Activated naive CD4-positive, alpha-beta T cell treated with anti-CD3 and anti-CD28 coated beads, Interleukin-2, amount 50 U/mL, for 72 hours (primary cell): ENCODE measurements at regions not wholly inside any gene's neighbourhood (a gene's known extent, or its start where the extent isn't known, plus 50 kb on each side); places are given as distances from the start of the nearest gene placed in this dataset.
A peak's percentile ranks its signal among the peaks of the same experiment; 100 is the strongest.

ENCODE experiments used
- ATAC-seq, 2 donors: fragments of 150-1000 bp; cut with Tn5 transposase; 2 replicates each; pipeline ENCODE4 v1.10.0; 2021; ENCODE audit warnings: mild to moderate bottlenecking in 2 of 2, moderate library complexity in 2 of 2
- DNase-seq, 2 donors: peaks; one replicate each; pipeline ENCODE4 v3.0.0; 2021 to 2022; ENCODE audit warnings: low spot score in 2 of 2
- H3K27ac Mint-ChIP-seq, 2 donors: one replicate each; pipeline ENCODE4 v1.8.0; 2022; ENCODE audit warnings: mild to moderate bottlenecking in 2 of 2, mixed read lengths in 2 of 2
- H3K36me3 Mint-ChIP-seq, 2 donors: one replicate each; pipeline ENCODE4 v1.8.0; 2022; ENCODE audit warnings: mixed read lengths in 2 of 2
- H3K9me3 Mint-ChIP-seq, 2 donors: one replicate each; pipeline ENCODE4 v1.8.0; 2022; ENCODE audit warnings: mixed read lengths in 2 of 2

GRCh38 chr5:74321326-74321725, 319.2 kb downstream of the ENC1 start:
- no peaks in the 10 kb centered on the region for H3K9me3 Mint-ChIP-seq
- ATAC-seq = no peak
- no peak for DNase-seq
- no peaks in the 10 kb centered on the region for H3K36me3 Mint-ChIP-seq
- no peak overlapping the region for H3K27ac Mint-ChIP-seq

GRCh38 chr5:74320526-74320925, 320.0 kb downstream of the ENC1 start:
- DNase-seq (no peak), ATAC-seq (peak in 1 of 2 donors; percentile 54)
- no peak overlapping the region for H3K27ac Mint-ChIP-seq
- H3K36me3 Mint-ChIP-seq = no peaks in the 10 kb centered on the region
- H3K9me3 Mint-ChIP-seq = no peaks in the 10 kb centered on the region

GRCh38 chr5:74319076-74319475, 321.5 kb downstream of the ENC1 start:
- DNase-seq = no peak
- Mint-ChIP-seq H3K9me3 (no peaks in the 10 kb centered on the region), H3K36me3 (no peaks in the 10 kb centered on the region), H3K27ac (no peak overlapping the region)
- ATAC-seq = peak; percentile 51 to 89

GRCh38 chr5:74316064-74316603, 324.4 kb downstream of the ENC1 start:
- H3K9me3 Mint-ChIP-seq = no peaks in the 10 kb centered on the region
- DNase-seq (peak in 1 of 2 donors; percentile 54), ATAC-seq (peak; percentile 29 to 76)
- H3K27ac Mint-ChIP-seq = peak overlapping the region in 1 of 2 donors; percentile 14
- no peaks in the 10 kb centered on the region for H3K36me3 Mint-ChIP-seq

GRCh38 chr5:74314906-74315305, 325.6 kb downstream of the ENC1 start:
- no peak for ATAC-seq
- H3K9me3 Mint-ChIP-seq = no peaks in the 10 kb centered on the region
- no peak overlapping the region for H3K27ac Mint-ChIP-seq

GRCh38 chr5:74313896-74314295, 326.6 kb downstream of the ENC1 start:
- DNase-seq = no peak
- H3K9me3 Mint-ChIP-seq = no peaks in the 10 kb centered on the region
- no peak overlapping the region for H3K27ac Mint-ChIP-seq
- H3K36me3 Mint-ChIP-seq = no peaks in the 10 kb centered on the region
- no peak for ATAC-seq

More at GRCh38 chr5:74314906-74315305, 325.6 kb downstream of the ENC1 start:
- no peaks in the 10 kb centered on the region for H3K36me3 Mint-ChIP-seq
- DNase-seq = no peak

GRCh38 chr5:74312746-74313145, 327.8 kb downstream of the ENC1 start:
- no peaks in the 10 kb centered on the region for H3K36me3 Mint-ChIP-seq
- no peaks in the 10 kb centered on the region for H3K9me3 Mint-ChIP-seq
- ATAC-seq (no peak), DNase-seq (no peak)
- no peak overlapping the region for H3K27ac Mint-ChIP-seq

- Mint-ChIP-seq H3K9me3 (no peaks in the 10 kb centered on the region), H3K36me3 (no peaks in the 10 kb centered on the region), H3K27ac (no peak overlapping the region)
- no peak for DNase-seq
- ATAC-seq = no peak
Measured at GRCh38 chr5:74311961-74312360, 328.6 kb downstream of the ENC1 start.

- DNase-seq (no peak), ATAC-seq (no peak)
- no peak overlapping the region for H3K27ac Mint-ChIP-seq
- H3K9me3 Mint-ChIP-seq = no peaks in the 10 kb centered on the region
- H3K36me3 Mint-ChIP-seq = no peaks in the 10 kb centered on the region
Measured at GRCh38 chr5:74310997-74311930, 329.3 kb downstream of the ENC1 start.

GRCh38 chr5:74310386-74310785, 330.1 kb downstream of the ENC1 start:
- Mint-ChIP-seq H3K27ac (no peak overlapping the region), H3K36me3 (no peaks in the 10 kb centered on the region), H3K9me3 (no peaks in the 10 kb centered on the region)
- ATAC-seq (no peak), DNase-seq (no peak)

GRCh38 chr5:74309050-74309449, 331.5 kb downstream of the ENC1 start:
- Mint-ChIP-seq H3K27ac (no peak overlapping the region), H3K36me3 (no peaks in the 10 kb centered on the region), H3K9me3 (no peaks in the 10 kb centered on the region)
- ATAC-seq = no peak
- no peak for DNase-seq

GRCh38 chr5:74306845-74307244, 333.7 kb downstream of the ENC1 start:
- Mint-ChIP-seq H3K36me3 (no peaks in the 10 kb centered on the region), H3K9me3 (no peaks in the 10 kb centered on the region), H3K27ac (no peak overlapping the region)
- DNase-seq = no peak
- no peak for ATAC-seq

- no peaks in the 10 kb centered on the region for H3K9me3 Mint-ChIP-seq
- DNase-seq = no peak
- H3K36me3 Mint-ChIP-seq = no peaks in the 10 kb centered on the region
- no peak for ATAC-seq
- no peak overlapping the region for H3K27ac Mint-ChIP-seq
Measured at GRCh38 chr5:74304536-74304935, 336.0 kb downstream of the ENC1 start.

- ATAC-seq = no peak
Measured at GRCh38 chr5:74303578-74303977, 336.9 kb downstream of the ENC1 start.

GRCh38 chr5:74301576-74301975, 339.0 kb downstream of the ENC1 start:
- Mint-ChIP-seq H3K36me3 (no peaks in the 10 kb centered on the region), H3K9me3 (no peaks in the 10 kb centered on the region), H3K27ac (no peak overlapping the region)
- DNase-seq = no peak
- ATAC-seq = no peak

More at GRCh38 chr5:74303578-74303977, 336.9 kb downstream of the ENC1 start:
- no peak overlapping the region for H3K27ac Mint-ChIP-seq
- H3K9me3 Mint-ChIP-seq = no peaks in the 10 kb centered on the region
- DNase-seq = no peak
- H3K36me3 Mint-ChIP-seq = no peaks in the 10 kb centered on the region

GRCh38 chr5:74300808-74301389, 339.6 kb downstream of the ENC1 start:
- Mint-ChIP-seq H3K9me3 (no peaks in the 10 kb centered on the region), H3K27ac (no peak overlapping the region), H3K36me3 (no peaks in the 10 kb centered on the region)
- DNase-seq = no peak
- ATAC-seq = no peak

GRCh38 chr5:74299833-74300232, 340.7 kb downstream of the ENC1 start:
- H3K36me3 Mint-ChIP-seq = no peaks in the 10 kb centered on the region
- no peak for DNase-seq
- ATAC-seq = no peak
- no peak overlapping the region for H3K27ac Mint-ChIP-seq
- no peaks in the 10 kb centered on the region for H3K9me3 Mint-ChIP-seq
